H1 (cell line): ENCODE measurements at regions not wholly inside any gene's neighbourhood (a gene's known extent, or its start where the extent isn't known, plus 50 kb on each side); places are given as distances from the start of the nearest gene placed in this dataset.
A peak's percentile ranks its signal among the peaks of the same experiment; 100 is the strongest.

Experiments used
- CTCF ChIA-PET: fragments of 300-600 bp; sonication (Branson Sonifier 250); formaldehyde crosslinking; loops from one replicate; lab custom pipeline; 2021; ENCODE audit not compliant: partially characterized antibody; lab: Charles Lee
- POLR2A ChIA-PET: fragments of 300-600 bp; sonication (Branson Sonifier 250); formaldehyde crosslinking; loops from one replicate; lab custom pipeline; 2021; ENCODE audit warnings: inconsistent platforms; ENCODE audit not compliant: partially characterized antibody; lab: Charles Lee
- DNase-seq, 2 experiments: peaks; one replicate each; pipeline versions ENCODE4 v3.0.0 to v3.0.0-alpha.2; 2010 to 2022; ENCODE audit warnings: low spot score in 2 of 2, low read depth in 1 of 2, mixed read lengths in 1 of 2
- FAIRE-seq: peaks from 2 replicates; lab custom pipeline; 2011; peaks lifted over from hg19 to GRCh38; lab: Jason Lieb, UNC
- H2AFZ ChIP-seq: 2 replicates; pipeline ENCODE4 v1.8.1; 2012; ENCODE audit warnings: low read length, inconsistent platforms
- H2AK5ac ChIP-seq: 2 replicates; pipeline ENCODE4 v1.6.1; 2013; ENCODE audit warnings: low read depth, low read length
- H2BK120ac ChIP-seq: replicated peaks from 2 replicates; pipeline ENCODE3; 2013; ENCODE audit warnings: low read depth, low read length, inconsistent platforms
- H2BK12ac ChIP-seq: 2 replicates; pipeline ENCODE4 v1.6.1; 2013; ENCODE audit warnings: low read depth, low read length
- H2BK15ac ChIP-seq: 2 replicates; pipeline ENCODE4 v1.6.1; 2013; ENCODE audit warnings: low read length
- H2BK20ac ChIP-seq: 2 replicates; pipeline ENCODE4 v1.6.1; 2013; ENCODE audit warnings: low read length
- H2BK5ac ChIP-seq: 2 replicates; pipeline ENCODE4 v1.6.1; 2013; ENCODE audit warnings: low read depth, low read length
- H3K14ac ChIP-seq: 2 replicates; pipeline ENCODE4 v1.6.1; 2013; ENCODE audit warnings: inconsistent platforms; ENCODE audit not compliant: insufficient read length
- H3K18ac ChIP-seq: 2 replicates; pipeline ENCODE4 v1.6.1; 2013; ENCODE audit warnings: low read length; ENCODE audit errors: extremely low read depth
- H3K23ac ChIP-seq: 2 replicates; pipeline ENCODE4 v1.6.1; 2013; ENCODE audit warnings: inconsistent platforms; ENCODE audit not compliant: insufficient read length
- H3K23me2 ChIP-seq: 2 replicates; pipeline ENCODE4 v1.6.1; 2013; ENCODE audit warnings: low read depth, low read length
- H3K27ac ChIP-seq: 2 replicates; pipeline ENCODE4 v1.6.1; 2011; ENCODE audit warnings: low read depth, low read length, inconsistent platforms
- H3K27me3 ChIP-seq, 4 experiments: replicated peaks in 1 of 4; 1 replicate in 1 of 4; 2 replicates in 3 of 4; pipeline versions ENCODE4 v1.6.1 to v1.8.1; 2011 to 2013; ENCODE audit warnings: low read length in 3 of 4, mild to moderate bottlenecking in 3 of 4, inconsistent platforms in 2 of 4, mixed read lengths in 2 of 4, moderate library complexity in 1 of 4; ENCODE audit not compliant: control insufficient read depth in 3 of 4, insufficient read depth in 3 of 4; ENCODE audit errors: extremely low read depth in 1 of 4
- H3K36me3 ChIP-seq, 4 experiments: 2 replicates each; pipeline versions ENCODE4 v1.6.1 to v1.8.1; 2011 to 2013; ENCODE audit warnings: mild to moderate bottlenecking in 4 of 4, low read length in 3 of 4, moderate library complexity in 2 of 4, control low read depth in 1 of 4, inconsistent platforms in 1 of 4; ENCODE audit not compliant: insufficient read depth in 4 of 4, control insufficient read depth in 2 of 4
- H3K4ac ChIP-seq: replicated peaks from 2 replicates; pipeline ENCODE3; 2013; ENCODE audit warnings: low read length, low read depth, mixed read lengths, inconsistent platforms; ENCODE audit not compliant: insufficient read length
- H3K4me1 ChIP-seq, 4 experiments: replicated peaks in 1 of 4; 1 replicate in 1 of 4; 2 replicates in 3 of 4; pipeline versions ENCODE4 v1.6.1 to v1.8.1; 2011 to 2013; ENCODE audit warnings: low read length in 3 of 4, inconsistent platforms in 2 of 4, mixed read lengths in 1 of 4; ENCODE audit not compliant: insufficient read depth in 4 of 4, control insufficient read depth in 3 of 4
- H3K4me2 ChIP-seq, 2 experiments: 2 replicates each; pipeline versions ENCODE4 v1.6.1 to v1.8.1; 2011 to 2013; ENCODE audit warnings: low read depth in 2 of 2, low read length in 2 of 2, control low read depth in 1 of 2, inconsistent platforms in 1 of 2, mild to moderate bottlenecking in 1 of 2; ENCODE audit not compliant: insufficient read depth in 1 of 2
- H3K4me3 ChIP-seq, 4 experiments: fragments of 200-600, 300-600 bp in 1 of 4; sonication (generic), shearing (Covaris generic), sonication (Bioruptor Twin) in 1 of 4; 2 replicates each; pipeline versions ENCODE4 v1.5.1 to v1.8.1; 2011 to 2016; ENCODE audit warnings: low read length in 4 of 4, low read depth in 3 of 4, control low read depth in 2 of 4, inconsistent platforms in 2 of 4, mild to moderate bottlenecking in 2 of 4, mixed read lengths in 1 of 4, moderate library complexity in 1 of 4; ENCODE audit not compliant: insufficient read depth in 2 of 4; ENCODE audit errors: extremely low read depth in 1 of 4
- H3K56ac ChIP-seq: replicated peaks from 2 replicates; pipeline ENCODE3; 2013; ENCODE audit warnings: low read depth, mild to moderate bottlenecking, mixed read lengths, low read length, inconsistent platforms; ENCODE audit not compliant: insufficient read length
- H3K79me1 ChIP-seq: 2 replicates; pipeline ENCODE4 v1.6.1; 2013; ENCODE audit warnings: low read depth, low read length, control low read depth
- H3K79me2 ChIP-seq, 2 experiments: 2 replicates each; pipeline versions ENCODE4 v1.6.1 to v1.8.1; 2012 to 2013; ENCODE audit warnings: low read length in 2 of 2, mild to moderate bottlenecking in 2 of 2, inconsistent platforms in 1 of 2; ENCODE audit not compliant: insufficient read depth in 2 of 2, control insufficient read depth in 1 of 2
- H3K9ac ChIP-seq, 4 experiments: replicated peaks in 1 of 4; 1 replicate in 1 of 4; 2 replicates in 3 of 4; pipeline versions ENCODE4 v1.6.1 to v1.8.1; 2011 to 2013; ENCODE audit warnings: low read depth in 3 of 4, low read length in 3 of 4, control low read depth in 2 of 4, mild to moderate bottlenecking in 2 of 4, moderate library complexity in 2 of 4, inconsistent platforms in 1 of 4; ENCODE audit errors: extremely low read depth in 1 of 4
- H3K9me3 ChIP-seq, 2 experiments: 2 replicates each; pipeline versions ENCODE4 v1.6.1 to v1.8.1; 2012 to 2013; ENCODE audit warnings: mild to moderate bottlenecking in 2 of 2, moderate library complexity in 2 of 2, control low read depth in 1 of 2, inconsistent platforms in 1 of 2, low read depth in 1 of 2, low read length in 1 of 2, mixed read lengths in 1 of 2; ENCODE audit not compliant: insufficient read depth in 2 of 2
- H4K20me1 ChIP-seq, 2 experiments: replicated peaks in 1 of 2; 2 replicates each; pipeline versions ENCODE3 to v1.8.1; 2011 to 2013; ENCODE audit warnings: inconsistent platforms in 2 of 2, low read length in 2 of 2, mild to moderate bottlenecking in 1 of 2; ENCODE audit not compliant: insufficient read depth in 2 of 2, control insufficient read depth in 1 of 2
- H4K5ac ChIP-seq: 2 replicates; pipeline ENCODE4 v1.6.1; 2013; ENCODE audit warnings: low read length, low read depth, mixed read lengths, inconsistent platforms; ENCODE audit not compliant: insufficient read length
- H4K8ac ChIP-seq: 2 replicates; pipeline ENCODE4 v1.8.0; 2013; ENCODE audit warnings: mild to moderate bottlenecking, moderate library complexity, low read length, inconsistent platforms; ENCODE audit not compliant: insufficient read depth; ENCODE audit errors: extremely low read depth
- H4K91ac ChIP-seq: replicated peaks from 2 replicates; pipeline ENCODE3; 2013; ENCODE audit warnings: low read length, mixed read lengths, inconsistent platforms; ENCODE audit not compliant: insufficient read length
- ASH2L ChIP-seq: fragments of 200-600, 300-600 bp; sonication (generic); IDR thresholded peaks from one replicate; pipeline ENCODE4 v1.7.1; 2017; ENCODE audit warnings: low read length
- JUND ChIP-seq: IDR thresholded peaks from 2 replicates; pipeline ENCODE4 v1.6.1; 2011; ENCODE audit warnings: mild to moderate bottlenecking, improper control_type of control experiment, low read length
- POU5F1 ChIP-seq: IDR thresholded peaks from 2 replicates; pipeline ENCODE4 v1.6.1; 2011; ENCODE audit warnings: low read depth, mild to moderate bottlenecking, low read length, moderate library complexity
- RFX5 ChIP-seq: IDR thresholded peaks from 2 replicates; pipeline ENCODE4 v1.6.1; 2011; ENCODE audit warnings: low read depth, low read length, improper control_type of control experiment, borderline replicate concordance
- TAF7 ChIP-seq: optimal IDR thresholded peaks from 2 replicates; pipeline ENCODE3; 2011; ENCODE audit warnings: low read depth, mild to moderate bottlenecking, inconsistent platforms, low read length, moderate library complexity, borderline replicate concordance
- TEAD4 ChIP-seq: IDR thresholded peaks from 2 replicates; pipeline ENCODE4 v1.6.1; 2012; ENCODE audit warnings: low read depth, low read length, inconsistent platforms, mixed read lengths
- WGBS, 2 experiments: shearing (Covaris generic) in 1 of 2; methylation state at CpG; one replicate each; pipeline versions ENCODE4 v1.1.6 to v1.1.7; 2013 to 2015; ENCODE audit warnings: low lambda C conversion rate in 2 of 2, mixed read lengths in 2 of 2, inconsistent platforms in 1 of 2, low coverage in 1 of 2, missing lambda C conversion rate in 1 of 2; ENCODE audit not compliant: insufficient replicate concordance in 2 of 2, insufficient coverage in 1 of 2, insufficient read length in 1 of 2; ENCODE audit errors: extremely low coverage in 1 of 2, missing lambda C conversion rate in 1 of 2; 5-methylcytosine and 5-hydroxymethylcytosine counted together

DNA sequence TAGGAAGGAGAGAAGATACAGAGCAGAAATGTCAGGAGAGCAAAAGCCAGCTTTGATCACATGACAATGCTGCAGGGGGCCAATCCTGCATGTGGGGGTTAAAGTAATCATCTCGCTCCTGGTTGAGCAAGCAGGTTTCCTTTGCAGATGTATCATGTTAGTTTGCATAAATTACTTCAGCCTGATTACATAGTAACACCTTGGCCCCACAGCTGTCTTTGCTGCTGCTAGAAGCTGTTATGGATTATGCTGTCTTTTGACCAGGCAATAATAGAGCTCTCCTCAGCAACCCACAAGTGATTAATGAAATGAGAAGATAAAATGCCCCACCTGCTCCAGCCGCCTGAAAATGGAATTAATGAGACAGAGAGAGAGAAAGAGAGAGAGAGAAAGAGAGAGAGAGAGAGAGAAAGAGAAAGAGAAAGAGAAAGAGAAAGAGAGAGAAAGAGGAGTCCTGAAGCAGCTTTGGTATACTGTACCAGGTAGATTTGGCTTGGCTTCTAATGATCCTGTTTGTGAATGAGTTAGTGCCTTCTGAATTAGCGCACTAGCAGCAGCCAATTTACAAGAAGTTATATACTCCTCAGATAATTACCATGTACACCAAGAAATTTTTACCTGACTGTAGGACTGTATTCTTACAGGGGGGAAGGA, 174.3 kb upstream of the RORB start:
- H3K23ac ChIP-seq: no peak overlapping the region
- H2BK5ac ChIP-seq: no peak overlapping the region
- H4K5ac ChIP-seq: no peak overlapping the region
- H3K27me3 ChIP-seq: no peaks in the 10 kb centered on the region
- H4K8ac ChIP-seq: no peak overlapping the region
- peak overlapping the region; percentile 89; the same call in 1 of the 2 replicates for H2AFZ ChIP-seq
- no peak overlapping the region for H3K56ac ChIP-seq
- TF ChIP-seq TAF7 (no peak), JUND (no peak), POU5F1 (no peak), ASH2L (no peak), RFX5 (no peak), TEAD4 (no peak)
- WGBS, 2 experiments: 66% methylated on average over 3 of the region's 3 CpGs; no CpG with 5 or more reads in 1 of the 2 experiments
- H3K9ac ChIP-seq: no peak overlapping the region
- no peak overlapping the region for H2BK12ac ChIP-seq
- no peak overlapping the region for H3K18ac ChIP-seq
- no peak overlapping the region for H3K4ac ChIP-seq
- no peak overlapping the region; a peak in 1 of 4 replicates for H3K4me2 ChIP-seq
- no peak for DNase-seq
- H4K20me1 ChIP-seq: no peaks in the 10 kb centered on the region
- H3K4me3 ChIP-seq: no peak overlapping the region
- ChIA-PET POLR2A (no interaction called here), CTCF (interaction anchor here (1.1 kb wide), 1 partner anchor 9 kb away, joined by 6 read pairs; no protein-coding TSS in a partner anchor)
- H3K4me1 ChIP-seq: peaks cover 0 to 3% (median 0%) of the 10 kb centered on the region in 4 experiments; a peak in 2 of 7 replicates
- H2AK5ac ChIP-seq: no peak overlapping the region
- no peak overlapping the region for H4K91ac ChIP-seq
- H3K23me2 ChIP-seq: no peaks in the 10 kb centered on the region
- no peaks in the 10 kb centered on the region for H3K9me3 ChIP-seq
- no peak overlapping the region for H2BK15ac ChIP-seq
- H3K27ac ChIP-seq: no peak overlapping the region
- no peak overlapping the region for H2BK20ac ChIP-seq
- H2BK120ac ChIP-seq: no peak overlapping the region
- no peaks in the 10 kb centered on the region for H3K79me1 ChIP-seq
- no peaks in the 10 kb centered on the region for H3K79me2 ChIP-seq
- FAIRE-seq: no peak
- H3K14ac ChIP-seq: no peak overlapping the region
- no peaks in the 10 kb centered on the region for H3K36me3 ChIP-seq
